ENCODE measurements at regions not wholly inside any gene's neighbourhood (a gene's known extent, or its start where the extent isn't known, plus 50 kb on each side); places are given as distances from the start of the nearest gene placed in this dataset.

DNA sequence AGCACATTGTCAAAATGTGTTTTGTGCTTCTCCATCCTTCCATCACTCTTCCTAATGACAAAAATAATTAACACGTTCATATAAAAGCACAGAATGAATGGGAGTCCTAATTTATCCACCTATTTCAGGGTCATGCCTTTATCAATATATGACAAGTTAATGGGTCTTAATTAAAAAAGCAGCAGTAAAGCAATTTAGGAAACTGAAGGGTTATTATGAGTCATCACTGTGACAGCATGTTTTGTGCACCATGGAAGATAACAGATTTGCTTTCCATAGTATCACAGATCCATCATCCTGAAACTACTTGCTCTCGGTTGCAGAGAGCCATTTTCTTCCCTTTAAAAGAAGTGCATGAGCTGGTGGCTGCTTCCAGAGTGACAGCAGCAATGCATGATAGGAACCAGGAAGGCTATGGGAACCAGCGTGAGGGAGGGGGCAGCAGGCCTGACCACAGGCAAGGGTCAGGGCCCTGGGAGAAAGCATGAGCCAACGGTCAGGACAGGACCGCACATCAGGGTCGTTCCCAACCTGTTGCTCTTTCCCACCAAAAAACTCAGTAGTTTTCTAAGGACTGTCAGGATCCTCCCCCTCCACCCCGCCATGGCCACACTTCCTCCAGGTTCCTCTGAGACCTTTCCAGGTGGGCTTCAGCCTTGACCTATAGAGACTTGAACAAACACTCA lies 784.1 kb downstream of the UQCRFS1 start (continued):
- no peak for TF ChIP-seq SETDB1 (IDR thresholded peaks at IDR 0.05; ENCODE audit: insufficient read length, low read length)
- TF ChIP-seq, protein P1, sequence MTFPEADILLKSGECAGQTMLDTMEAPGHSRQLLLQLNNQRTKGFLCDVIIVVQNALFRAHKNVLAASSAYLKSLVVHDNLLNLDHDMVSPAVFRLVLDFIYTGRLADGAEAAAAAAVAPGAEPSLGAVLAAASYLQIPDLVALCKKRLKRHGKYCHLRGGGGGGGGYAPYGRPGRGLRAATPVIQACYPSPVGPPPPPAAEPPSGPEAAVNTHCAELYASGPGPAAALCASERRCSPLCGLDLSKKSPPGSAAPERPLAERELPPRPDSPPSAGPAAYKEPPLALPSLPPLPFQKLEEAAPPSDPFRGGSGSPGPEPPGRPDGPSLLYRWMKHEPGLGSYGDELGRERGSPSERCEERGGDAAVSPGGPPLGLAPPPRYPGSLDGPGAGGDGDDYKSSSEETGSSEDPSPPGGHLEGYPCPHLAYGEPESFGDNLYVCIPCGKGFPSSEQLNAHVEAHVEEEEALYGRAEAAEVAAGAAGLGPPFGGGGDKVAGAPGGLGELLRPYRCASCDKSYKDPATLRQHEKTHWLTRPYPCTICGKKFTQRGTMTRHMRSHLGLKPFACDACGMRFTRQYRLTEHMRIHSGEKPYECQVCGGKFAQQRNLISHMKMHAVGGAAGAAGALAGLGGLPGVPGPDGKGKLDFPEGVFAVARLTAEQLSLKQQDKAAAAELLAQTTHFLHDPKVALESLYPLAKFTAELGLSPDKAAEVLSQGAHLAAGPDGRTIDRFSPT (tag by site-specific recombination; IDR thresholded peaks at IDR 0.05), result peak; percentile 79
- no peak for TF ChIP-seq ZNF202 (tag by site-specific recombination; IDR thresholded peaks at IDR 0.05; ENCODE audit: borderline replicate concordance)
- peak; percentile 64 for TF ChIP-seq PRDM1 (tag by site-specific recombination; IDR thresholded peaks at IDR 0.05)
- TF ChIP-seq GLI4 (tag by site-specific recombination; IDR thresholded peaks at IDR 0.05), result no peak
- TF ChIP-seq GLI2 (tag by site-specific recombination; IDR thresholded peaks at IDR 0.05; ENCODE audit: borderline replicate concordance, low read depth), result peak; percentile 71; the same call in 1 of the 2 replicates
- TF ChIP-seq ZNF174 (tag by site-specific recombination; IDR thresholded peaks at IDR 0.05), result 0 out of 2 replicates have a peak, but pooled peaks have one; percentile 49
- peak; percentile 94 for TF ChIP-seq ZNF629 (tag by site-specific recombination; IDR thresholded peaks at IDR 0.05)
- TF ChIP-seq KLF16 (tag by site-specific recombination; IDR thresholded peaks at IDR 0.05), result peak; percentile 57; the same call in 1 of the 2 replicates
- TF ChIP-seq ZNF155 (tag by site-specific recombination; IDR thresholded peaks at IDR 0.05), result no peak
- no peak for TF ChIP-seq ZNF416 (tag by site-specific recombination; IDR thresholded peaks at IDR 0.05)
- peak; percentile 95 for TF ChIP-seq SCRT2 (tag by site-specific recombination; IDR thresholded peaks at IDR 0.05)
- no peak for TF ChIP-seq ZBTB8A (tag by site-specific recombination; IDR thresholded peaks at IDR 0.05)
- no peak for TF ChIP-seq ELK4 (IDR thresholded peaks at IDR 0.05; ENCODE audit: borderline replicate concordance, low read depth, low read length)
- TF ChIP-seq, protein P2, sequence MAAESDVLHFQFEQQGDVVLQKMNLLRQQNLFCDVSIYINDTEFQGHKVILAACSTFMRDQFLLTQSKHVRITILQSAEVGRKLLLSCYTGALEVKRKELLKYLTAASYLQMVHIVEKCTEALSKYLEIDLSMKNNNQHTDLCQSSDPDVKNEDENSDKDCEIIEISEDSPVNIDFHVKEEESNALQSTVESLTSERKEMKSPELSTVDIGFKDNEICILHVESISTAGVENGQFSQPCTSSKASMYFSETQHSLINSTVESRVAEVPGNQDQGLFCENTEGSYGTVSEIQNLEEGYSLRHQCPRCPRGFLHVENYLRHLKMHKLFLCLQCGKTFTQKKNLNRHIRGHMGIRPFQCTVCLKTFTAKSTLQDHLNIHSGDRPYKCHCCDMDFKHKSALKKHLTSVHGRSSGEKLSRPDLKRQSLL (tag by site-specific recombination; IDR thresholded peaks at IDR 0.05), result no peak
- no peak for TF ChIP-seq ZNF776 (tag by site-specific recombination; IDR thresholded peaks at IDR 0.05; ENCODE audit: borderline replicate concordance)
- TF ChIP-seq ZNF146 (tag by site-specific recombination; IDR thresholded peaks at IDR 0.05), result no peak
- TF ChIP-seq ZSCAN23 (tag by site-specific recombination; IDR thresholded peaks at IDR 0.05), result no peak
- no peak for TF ChIP-seq ZNF175 (tag by site-specific recombination; IDR thresholded peaks at IDR 0.05)
- TF ChIP-seq, protein P3, sequence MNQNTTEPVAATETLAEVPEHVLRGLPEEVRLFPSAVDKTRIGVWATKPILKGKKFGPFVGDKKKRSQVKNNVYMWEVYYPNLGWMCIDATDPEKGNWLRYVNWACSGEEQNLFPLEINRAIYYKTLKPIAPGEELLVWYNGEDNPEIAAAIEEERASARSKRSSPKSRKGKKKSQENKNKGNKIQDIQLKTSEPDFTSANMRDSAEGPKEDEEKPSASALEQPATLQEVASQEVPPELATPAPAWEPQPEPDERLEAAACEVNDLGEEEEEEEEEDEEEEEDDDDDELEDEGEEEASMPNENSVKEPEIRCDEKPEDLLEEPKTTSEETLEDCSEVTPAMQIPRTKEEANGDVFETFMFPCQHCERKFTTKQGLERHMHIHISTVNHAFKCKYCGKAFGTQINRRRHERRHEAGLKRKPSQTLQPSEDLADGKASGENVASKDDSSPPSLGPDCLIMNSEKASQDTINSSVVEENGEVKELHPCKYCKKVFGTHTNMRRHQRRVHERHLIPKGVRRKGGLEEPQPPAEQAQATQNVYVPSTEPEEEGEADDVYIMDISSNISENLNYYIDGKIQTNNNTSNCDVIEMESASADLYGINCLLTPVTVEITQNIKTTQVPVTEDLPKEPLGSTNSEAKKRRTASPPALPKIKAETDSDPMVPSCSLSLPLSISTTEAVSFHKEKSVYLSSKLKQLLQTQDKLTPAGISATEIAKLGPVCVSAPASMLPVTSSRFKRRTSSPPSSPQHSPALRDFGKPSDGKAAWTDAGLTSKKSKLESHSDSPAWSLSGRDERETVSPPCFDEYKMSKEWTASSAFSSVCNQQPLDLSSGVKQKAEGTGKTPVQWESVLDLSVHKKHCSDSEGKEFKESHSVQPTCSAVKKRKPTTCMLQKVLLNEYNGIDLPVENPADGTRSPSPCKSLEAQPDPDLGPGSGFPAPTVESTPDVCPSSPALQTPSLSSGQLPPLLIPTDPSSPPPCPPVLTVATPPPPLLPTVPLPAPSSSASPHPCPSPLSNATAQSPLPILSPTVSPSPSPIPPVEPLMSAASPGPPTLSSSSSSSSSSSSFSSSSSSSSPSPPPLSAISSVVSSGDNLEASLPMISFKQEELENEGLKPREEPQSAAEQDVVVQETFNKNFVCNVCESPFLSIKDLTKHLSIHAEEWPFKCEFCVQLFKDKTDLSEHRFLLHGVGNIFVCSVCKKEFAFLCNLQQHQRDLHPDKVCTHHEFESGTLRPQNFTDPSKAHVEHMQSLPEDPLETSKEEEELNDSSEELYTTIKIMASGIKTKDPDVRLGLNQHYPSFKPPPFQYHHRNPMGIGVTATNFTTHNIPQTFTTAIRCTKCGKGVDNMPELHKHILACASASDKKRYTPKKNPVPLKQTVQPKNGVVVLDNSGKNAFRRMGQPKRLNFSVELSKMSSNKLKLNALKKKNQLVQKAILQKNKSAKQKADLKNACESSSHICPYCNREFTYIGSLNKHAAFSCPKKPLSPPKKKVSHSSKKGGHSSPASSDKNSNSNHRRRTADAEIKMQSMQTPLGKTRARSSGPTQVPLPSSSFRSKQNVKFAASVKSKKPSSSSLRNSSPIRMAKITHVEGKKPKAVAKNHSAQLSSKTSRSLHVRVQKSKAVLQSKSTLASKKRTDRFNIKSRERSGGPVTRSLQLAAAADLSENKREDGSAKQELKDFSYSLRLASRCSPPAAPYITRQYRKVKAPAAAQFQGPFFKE (tag by site-specific recombination; IDR thresholded peaks at IDR 0.05; ENCODE audit: borderline replicate concordance), result no peak
- no peak for TF ChIP-seq ZNF501 (tag by site-specific recombination; IDR thresholded peaks at IDR 0.05)
- no peak for TF ChIP-seq ZNF140 (tag by site-specific recombination; IDR thresholded peaks at IDR 0.05)
- TF ChIP-seq EGR2 (tag by site-specific recombination; IDR thresholded peaks at IDR 0.05; ENCODE audit: low read depth), result no peak
- peak; percentile 54; the same call in 1 of the 2 replicates for TF ChIP-seq TSHZ1 (tag by site-specific recombination; IDR thresholded peaks at IDR 0.05; ENCODE audit: borderline replicate concordance)
- TF ChIP-seq, protein P4, sequence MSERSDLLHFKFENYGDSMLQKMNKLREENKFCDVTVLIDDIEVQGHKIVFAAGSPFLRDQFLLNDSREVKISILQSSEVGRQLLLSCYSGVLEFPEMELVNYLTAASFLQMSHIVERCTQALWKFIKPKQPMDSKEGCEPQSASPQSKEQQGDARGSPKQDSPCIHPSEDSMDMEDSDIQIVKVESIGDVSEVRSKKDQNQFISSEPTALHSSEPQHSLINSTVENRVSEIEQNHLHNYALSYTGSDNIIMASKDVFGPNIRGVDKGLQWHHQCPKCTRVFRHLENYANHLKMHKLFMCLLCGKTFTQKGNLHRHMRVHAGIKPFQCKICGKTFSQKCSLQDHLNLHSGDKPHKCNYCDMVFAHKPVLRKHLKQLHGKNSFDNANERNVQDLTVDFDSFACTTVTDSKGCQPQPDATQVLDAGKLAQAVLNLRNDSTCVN (tag by site-specific recombination; optimal IDR thresholded peaks at IDR 0.05), result no peak
